ENCODE measurements at regions not wholly inside any gene's neighbourhood (a gene's known extent, or its start where the extent isn't known, plus 50 kb on each side); places are given as distances from the start of the nearest gene placed in this dataset.
"Not testable (repeated sequence)": the region's sequence is repeated elsewhere in the genome, so short reads cannot be mapped to it uniquely, and the experiment has no call there.

DNA sequence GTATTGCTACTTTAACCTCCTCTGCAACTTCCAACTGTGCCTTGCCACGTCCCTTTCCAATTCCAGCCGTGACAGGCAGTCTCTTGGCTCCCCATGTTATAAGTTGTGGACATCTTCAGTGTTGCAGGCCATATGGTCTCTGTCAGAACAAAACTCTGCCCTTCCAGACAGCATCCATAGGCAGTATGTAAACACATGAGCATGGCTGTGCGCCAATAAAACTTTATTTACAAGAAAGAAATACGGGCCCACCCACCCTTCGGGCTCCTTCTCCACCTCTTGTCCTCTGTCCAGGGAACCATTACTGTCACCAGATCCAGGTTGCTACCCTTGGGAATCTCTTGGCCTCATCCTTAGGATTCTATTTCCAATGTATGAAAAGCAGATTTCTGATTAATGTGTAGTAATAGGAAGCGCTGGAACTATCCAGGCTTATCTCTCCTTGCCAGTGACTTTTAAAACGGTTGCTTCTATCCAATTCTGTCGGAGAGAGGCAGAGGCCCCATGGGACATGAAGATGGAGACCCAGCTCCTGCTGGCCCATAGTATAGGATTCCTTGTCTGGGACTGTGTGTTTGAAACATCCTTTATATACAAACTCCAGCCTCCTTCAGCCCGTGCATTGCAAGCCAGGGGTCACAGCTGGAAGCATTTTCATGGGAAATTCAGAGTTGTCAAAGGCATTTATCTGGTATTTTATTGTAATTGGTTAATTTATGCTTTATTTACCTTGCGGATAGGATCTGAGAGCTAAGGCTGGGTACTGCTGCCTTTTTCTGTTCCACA, 114.4 kb downstream of the ZNF664 start:
- H3K36me3 ChIP-seq (replicated peaks in 1 of 2; ENCODE audit: control insufficient read depth in 2 of 2, insufficient read depth in 2 of 2, low read length in 2 of 2) = no peaks in the 10 kb centered on the region
- H3K9me3 ChIP-seq (replicated peaks in 1 of 2; ENCODE audit: control insufficient read depth in 2 of 2, insufficient read depth in 1 of 2, low read depth in 1 of 2, low read length in 2 of 2) = peaks cover 0 to 1% of the 10 kb centered on the region in 2 donors
- DNase-seq (ENCODE audit: low spot score) = no peak
- no peak overlapping the region for H4K8ac ChIP-seq (ENCODE audit: low read depth, low read length)
- no peak overlapping the region for H3K23ac ChIP-seq (ENCODE audit: low read depth, low read length, poor library complexity)
- H2BK120ac ChIP-seq (ENCODE audit: low read depth, low read length) = no peak overlapping the region
- H3K4ac ChIP-seq (ENCODE audit: low read length) = no peak overlapping the region
- H2AK5ac ChIP-seq (ENCODE audit: low read depth, low read length) = no peak overlapping the region
- no peaks in the 10 kb centered on the region for H3K79me1 ChIP-seq (ENCODE audit: low read depth, low read length)
- H2AFZ ChIP-seq (ENCODE audit: low read length) = no peak overlapping the region
- no peak overlapping the region for H3K9ac ChIP-seq (ENCODE audit: low read depth, low read length, poor library complexity)
- no peak overlapping the region for H2BK12ac ChIP-seq (ENCODE audit: low read length)
- peaks cover 5% of the 10 kb centered on the region in 2 donors for H3K4me1 ChIP-seq (ENCODE audit: control insufficient read depth in 2 of 2, insufficient read depth in 1 of 2, low read depth in 1 of 2, low read length in 2 of 2)
- H3K4me3 ChIP-seq (ENCODE audit: low read length in 2 of 2) = no peak overlapping the region
- no peak overlapping the region for H3K14ac ChIP-seq (ENCODE audit: low read length)
- no CpG with 5 or more reads among the region's 10 CpGs for WGBS, 2 donors (ENCODE audit: extremely low coverage in 2 of 2, insufficient read length in 2 of 2, insufficient replicate concordance in 1 of 2)
- no peak overlapping the region for H3K4me2 ChIP-seq (ENCODE audit: insufficient read depth, low read length, poor library complexity, severe bottlenecking)
- no peak overlapping the region for H2BK15ac ChIP-seq (ENCODE audit: low read length)
- no peaks in the 10 kb centered on the region for H3K27me3 ChIP-seq (ENCODE audit: control insufficient read depth in 3 of 3, insufficient read depth in 3 of 3, low read depth in 1 of 3, low read length in 3 of 3)
- no peak overlapping the region for H4K91ac ChIP-seq (ENCODE audit: low read depth, low read length, poor library complexity)
- no peak overlapping the region for H3K27ac ChIP-seq (replicated peaks; ENCODE audit: low read length)
- peak overlapping the region; percentile 24 for H3K18ac ChIP-seq (ENCODE audit: low read length)
- H2BK5ac ChIP-seq (ENCODE audit: low read length) = no peak overlapping the region

GRCh38 chr12:124088217-124088907, 115.3 kb downstream of the ZNF664 start:
- Histone ChIP-seq H2AK5ac (ENCODE audit: low read depth, low read length) (no peak overlapping the region), H3K18ac (ENCODE audit: low read length) (no peak overlapping the region), H2BK15ac (ENCODE audit: low read length) (no peak overlapping the region), H3K36me3 (replicated peaks in 1 of 2; ENCODE audit: control insufficient read depth in 2 of 2, insufficient read depth in 2 of 2, low read length in 2 of 2) (no peaks in the 10 kb centered on the region), H2AFZ (ENCODE audit: low read length) (no peak overlapping the region), H4K91ac (ENCODE audit: low read depth, low read length, poor library complexity) (no peak overlapping the region), H3K4me1 (ENCODE audit: control insufficient read depth in 2 of 2, insufficient read depth in 1 of 2, low read depth in 1 of 2, low read length in 2 of 2) (peaks cover 0 to 5% of the 10 kb centered on the region in 2 donors), H2BK120ac (ENCODE audit: low read depth, low read length) (no peak overlapping the region), H3K79me1 (ENCODE audit: low read depth, low read length) (no peaks in the 10 kb centered on the region), H3K14ac (ENCODE audit: low read length) (no peak overlapping the region), H4K8ac (ENCODE audit: low read depth, low read length) (no peak overlapping the region), H3K27ac (replicated peaks; ENCODE audit: low read length) (no peak overlapping the region), H2BK12ac (ENCODE audit: low read length) (no peak overlapping the region), H3K4me2 (ENCODE audit: insufficient read depth, low read length, poor library complexity, severe bottlenecking) (no peak overlapping the region), H3K4me3 (ENCODE audit: low read length in 2 of 2) (no peak overlapping the region), H2BK5ac (ENCODE audit: low read length) (no peak overlapping the region), H3K4ac (ENCODE audit: low read length) (no peak overlapping the region), H3K9me3 (replicated peaks in 1 of 2; ENCODE audit: control insufficient read depth in 2 of 2, insufficient read depth in 1 of 2, low read depth in 1 of 2, low read length in 2 of 2) (peaks cover 0 to 4% of the 10 kb centered on the region in 2 donors), H3K23ac (ENCODE audit: low read depth, low read length, poor library complexity) (no peak overlapping the region), H3K27me3 (ENCODE audit: control insufficient read depth in 3 of 3, insufficient read depth in 3 of 3, low read depth in 1 of 3, low read length in 3 of 3) (no peaks in the 10 kb centered on the region), H3K9ac (ENCODE audit: low read depth, low read length, poor library complexity) (no peak overlapping the region)
- no peak for DNase-seq (ENCODE audit: low spot score)
- no CpG with 5 or more reads among the region's 16 CpGs for WGBS, 2 donors (ENCODE audit: extremely low coverage in 2 of 2, insufficient read length in 2 of 2, insufficient replicate concordance in 1 of 2)

DNA sequence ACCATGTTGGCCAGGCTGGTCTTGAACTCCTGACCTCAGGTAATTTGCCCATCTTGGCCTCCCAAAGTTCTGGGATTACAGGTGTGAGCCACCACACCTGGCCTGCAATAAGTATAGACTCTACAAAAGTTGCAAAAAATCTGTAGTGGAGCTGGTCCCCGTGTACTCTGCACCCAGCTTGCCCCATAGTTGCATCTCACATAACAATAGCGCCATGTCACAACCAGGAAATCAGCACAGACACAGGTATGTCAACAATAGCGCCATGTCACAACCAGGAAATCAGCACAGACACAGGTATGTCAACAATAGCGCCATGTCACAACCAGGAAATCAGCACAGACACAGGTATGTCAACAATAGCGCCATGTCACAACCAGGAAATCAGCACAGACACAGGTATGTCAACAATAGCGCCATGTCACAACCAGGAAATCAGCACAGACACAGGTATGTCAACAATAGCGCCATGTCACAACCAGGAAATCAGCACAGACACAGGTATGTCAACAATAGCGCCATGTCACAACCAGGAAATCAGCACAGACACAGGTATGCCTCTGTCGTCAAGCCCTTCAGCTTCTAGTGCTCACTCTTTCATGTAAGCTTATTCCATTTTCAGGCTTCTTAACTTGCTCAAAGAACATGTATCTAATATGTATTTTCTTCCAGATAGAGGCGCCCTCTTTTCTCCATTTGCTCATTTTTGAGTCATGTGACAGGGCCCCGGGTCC, 116.3 kb downstream of the ZNF664 start:
- not testable (repeated sequence) for H3K4me2 ChIP-seq (ENCODE audit: insufficient read depth, low read length, poor library complexity, severe bottlenecking); H2BK12ac ChIP-seq (ENCODE audit: low read length); H3K4me3 ChIP-seq (ENCODE audit: low read length in 2 of 2); H3K79me1 ChIP-seq (ENCODE audit: low read depth, low read length); H3K27me3 ChIP-seq (ENCODE audit: control insufficient read depth in 3 of 3, insufficient read depth in 3 of 3, low read depth in 1 of 3, low read length in 3 of 3); DNase-seq (ENCODE audit: low spot score); H3K23ac ChIP-seq (ENCODE audit: low read depth, low read length, poor library complexity); H2BK120ac ChIP-seq (ENCODE audit: low read depth, low read length); H3K27ac ChIP-seq (replicated peaks; ENCODE audit: low read length); H3K4me1 ChIP-seq (ENCODE audit: control insufficient read depth in 2 of 2, insufficient read depth in 1 of 2, low read depth in 1 of 2, low read length in 2 of 2); H2AFZ ChIP-seq (ENCODE audit: low read length); H3K36me3 ChIP-seq (replicated peaks in 1 of 2; ENCODE audit: control insufficient read depth in 2 of 2, insufficient read depth in 2 of 2, low read length in 2 of 2); H3K14ac ChIP-seq (ENCODE audit: low read length); H3K9ac ChIP-seq (ENCODE audit: low read depth, low read length, poor library complexity); H4K8ac ChIP-seq (ENCODE audit: low read depth, low read length); H4K91ac ChIP-seq (ENCODE audit: low read depth, low read length, poor library complexity); H3K18ac ChIP-seq (ENCODE audit: low read length); H3K9me3 ChIP-seq (replicated peaks in 1 of 2; ENCODE audit: control insufficient read depth in 2 of 2, insufficient read depth in 1 of 2, low read depth in 1 of 2, low read length in 2 of 2); H2BK15ac ChIP-seq (ENCODE audit: low read length); H3K4ac ChIP-seq (ENCODE audit: low read length); H2BK5ac ChIP-seq (ENCODE audit: low read length); H2AK5ac ChIP-seq (ENCODE audit: low read depth, low read length)
- no CpG with 5 or more reads among the region's 11 CpGs for WGBS, 2 donors (ENCODE audit: extremely low coverage in 2 of 2, insufficient read length in 2 of 2, insufficient replicate concordance in 1 of 2)

GRCh38 chr12:124091835-124092234, 118.8 kb downstream of the ZNF664 start:
- H3K9me3 ChIP-seq (replicated peaks in 1 of 2; ENCODE audit: control insufficient read depth in 2 of 2, insufficient read depth in 1 of 2, low read depth in 1 of 2, low read length in 2 of 2) = peaks cover 5 to 7% of the 10 kb centered on the region in 2 donors

More at GRCh38 chr12:124091835-124092234, 118.8 kb downstream of the ZNF664 start:
- peaks cover 0 to 3% of the 10 kb centered on the region in 2 donors for H3K4me1 ChIP-seq (ENCODE audit: control insufficient read depth in 2 of 2, insufficient read depth in 1 of 2, low read depth in 1 of 2, low read length in 2 of 2)
- H2AK5ac ChIP-seq (ENCODE audit: low read depth, low read length) = no peak overlapping the region
- WGBS, 2 donors (ENCODE audit: extremely low coverage in 2 of 2, insufficient read length in 2 of 2, insufficient replicate concordance in 1 of 2) = no CpG with 5 or more reads among the region's 3 CpGs
- H3K79me1 ChIP-seq (ENCODE audit: low read depth, low read length) = no peaks in the 10 kb centered on the region
- no peak overlapping the region for H4K8ac ChIP-seq (ENCODE audit: low read depth, low read length)
- no peak overlapping the region for H3K4me2 ChIP-seq (ENCODE audit: insufficient read depth, low read length, poor library complexity, severe bottlenecking)
- no peaks in the 10 kb centered on the region for H3K27me3 ChIP-seq (ENCODE audit: control insufficient read depth in 3 of 3, insufficient read depth in 3 of 3, low read depth in 1 of 3, low read length in 3 of 3)
- no peak for DNase-seq (ENCODE audit: low spot score)
- H2BK12ac ChIP-seq (ENCODE audit: low read length) = no peak overlapping the region
- H3K36me3 ChIP-seq (replicated peaks in 1 of 2; ENCODE audit: control insufficient read depth in 2 of 2, insufficient read depth in 2 of 2, low read length in 2 of 2) = no peaks in the 10 kb centered on the region
- no peak overlapping the region for H4K91ac ChIP-seq (ENCODE audit: low read depth, low read length, poor library complexity)
- no peak overlapping the region for H3K14ac ChIP-seq (ENCODE audit: low read length)
- H2BK120ac ChIP-seq (ENCODE audit: low read depth, low read length) = no peak overlapping the region
- no peak overlapping the region for H3K4me3 ChIP-seq (ENCODE audit: low read length in 2 of 2)
- no peak overlapping the region for H2BK5ac ChIP-seq (ENCODE audit: low read length)
- H3K18ac ChIP-seq (ENCODE audit: low read length) = no peak overlapping the region
- no peak overlapping the region for H3K27ac ChIP-seq (replicated peaks; ENCODE audit: low read length)
- H2AFZ ChIP-seq (ENCODE audit: low read length) = no peak overlapping the region
- H3K4ac ChIP-seq (ENCODE audit: low read length) = no peak overlapping the region
- no peak overlapping the region for H3K23ac ChIP-seq (ENCODE audit: low read depth, low read length, poor library complexity)
- no peak overlapping the region for H2BK15ac ChIP-seq (ENCODE audit: low read length)
- no peak overlapping the region for H3K9ac ChIP-seq (ENCODE audit: low read depth, low read length, poor library complexity)
